ENCODE measurements at regions not wholly inside any gene's neighbourhood (a gene's known extent, or its start where the extent isn't known, plus 50 kb on each side); places are given as distances from the start of the nearest gene placed in this dataset.

- peak; percentile 96 for ATAC-seq
- no peak for DNase-seq (ENCODE audit: low spot score)
Measured at GRCh38 chr4:81688085-81688484, 216.4 kb upstream of the RASGEF1B start.

- no peak for DNase-seq (ENCODE audit: low spot score)
- ATAC-seq = peak; percentile 73
Measured at GRCh38 chr4:81687471-81687870, 215.8 kb upstream of the RASGEF1B start.

DNA sequence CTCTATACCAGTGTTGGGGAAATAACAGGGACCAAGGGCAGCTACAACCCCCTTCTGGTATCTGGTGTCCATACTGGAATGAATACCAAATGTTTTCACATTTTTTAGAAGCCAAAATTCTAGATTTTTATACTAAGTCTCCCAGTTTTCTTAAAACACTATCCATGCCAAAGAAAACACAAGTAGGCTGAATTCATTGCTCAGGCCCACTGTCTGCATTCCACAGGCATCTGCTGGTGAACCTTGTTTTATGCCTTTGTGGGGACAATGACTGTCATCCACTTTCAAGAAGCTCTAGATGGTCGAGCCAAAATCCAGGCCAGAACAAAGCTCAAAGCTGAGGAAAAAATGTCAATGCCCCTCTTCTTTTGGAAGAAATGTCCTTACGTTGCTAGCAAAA is 213.4 kb upstream of the RASGEF1B start:
- no peak for ATAC-seq

GRCh38 chr4:81684352-81684751 is 212.6 kb upstream of the RASGEF1B start:
- ATAC-seq (peak; percentile 63), DNase-seq (ENCODE audit: low spot score) (peak; percentile 62)

More for the DNA sequence above, 213.4 kb upstream of the RASGEF1B start:
- DNase-seq (ENCODE audit: low spot score) = no peak

- ATAC-seq = no peak
- no peak for DNase-seq (ENCODE audit: low spot score)
Measured at GRCh38 chr4:81682492-81682891, 210.8 kb upstream of the RASGEF1B start.

DNA sequence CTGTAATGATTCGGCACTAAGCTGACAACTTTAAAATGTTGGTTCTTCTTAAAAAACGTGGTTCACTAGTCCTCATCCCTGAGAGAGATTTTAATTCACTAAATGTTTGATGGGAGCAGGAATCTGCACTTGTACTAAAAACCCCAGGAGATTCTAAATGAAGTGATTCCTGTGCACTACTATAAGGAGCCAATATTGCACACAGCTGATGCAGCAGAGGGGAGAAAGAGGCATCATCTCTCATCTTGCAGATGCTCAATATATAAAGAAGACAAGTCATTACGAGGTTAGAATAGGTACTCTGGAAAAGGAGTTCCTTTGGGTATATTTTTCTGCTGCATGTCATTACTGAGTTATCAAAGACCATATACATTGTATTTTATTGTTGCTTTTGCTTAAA is 207.6 kb upstream of the RASGEF1B start:
- ATAC-seq (no peak), DNase-seq (ENCODE audit: low spot score) (no peak)

DNA sequence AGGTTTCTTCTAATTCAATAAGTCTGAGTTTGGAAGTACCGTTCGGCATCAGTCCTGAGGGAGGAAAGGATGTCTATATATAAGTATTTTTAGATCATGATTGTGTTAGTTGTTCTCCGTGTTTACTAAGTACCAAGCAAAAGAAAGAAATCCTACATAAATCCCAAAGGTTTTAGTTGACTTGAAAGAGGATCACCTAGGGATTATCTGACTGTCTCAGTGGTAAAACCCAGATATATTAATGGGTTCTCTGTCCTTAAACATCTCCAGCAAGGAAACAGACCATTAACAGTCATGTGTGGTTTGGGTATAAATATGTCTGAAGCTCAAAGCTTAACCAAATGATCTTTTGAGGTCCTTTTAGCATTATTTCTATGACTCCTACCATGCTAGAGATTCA is 207.1 kb upstream of the RASGEF1B start:
- DNase-seq (ENCODE audit: low spot score) (no peak), ATAC-seq (no peak)

DNA sequence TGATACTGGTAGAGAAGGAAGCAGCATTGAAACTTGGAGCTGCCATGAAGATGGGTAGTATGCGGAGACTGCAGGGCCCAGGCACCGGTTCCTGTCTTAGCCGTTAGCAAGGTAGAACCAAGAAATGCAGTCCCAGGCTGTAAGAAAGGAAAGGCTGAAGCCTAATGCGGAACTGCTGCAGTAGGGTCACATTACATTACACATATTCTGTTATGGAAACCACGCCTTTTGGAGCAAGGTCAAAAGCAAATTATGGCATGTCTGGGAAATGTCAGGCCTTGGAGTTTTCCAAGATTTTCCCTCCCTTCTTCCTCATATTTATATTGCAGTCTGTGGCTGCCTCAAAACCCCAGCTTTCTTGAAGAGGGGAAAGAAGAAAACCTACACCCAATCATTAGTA is 204.8 kb upstream of the RASGEF1B start:
- peak; percentile 15 for ATAC-seq
- DNase-seq (ENCODE audit: low spot score) = no peak

- DNase-seq (ENCODE audit: low spot score) = no peak
- peak; percentile 58 for ATAC-seq
Measured at GRCh38 chr4:81675791-81676393, 204.2 kb upstream of the RASGEF1B start.

DNA sequence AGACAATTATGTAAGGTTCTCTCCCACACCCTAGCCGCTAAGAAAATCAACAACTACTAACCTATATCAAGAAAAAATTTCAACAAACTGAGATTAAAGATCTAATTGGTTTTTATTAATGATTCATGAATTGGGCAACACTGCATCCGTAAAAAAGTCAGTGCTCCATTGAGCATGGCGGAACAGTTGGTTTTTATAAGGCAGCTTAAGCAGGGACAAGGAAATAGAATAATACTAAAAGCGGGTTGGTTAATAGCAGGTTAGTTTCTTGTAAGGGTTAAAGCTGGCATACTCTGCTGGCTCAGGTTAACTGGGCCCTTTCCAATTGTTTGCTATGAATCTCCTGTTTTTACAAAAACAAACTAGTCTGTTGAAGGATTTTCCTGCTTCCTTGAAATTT is 202.3 kb upstream of the RASGEF1B start:
- DNase-seq (ENCODE audit: low spot score) (no peak), ATAC-seq (no peak)

DNA sequence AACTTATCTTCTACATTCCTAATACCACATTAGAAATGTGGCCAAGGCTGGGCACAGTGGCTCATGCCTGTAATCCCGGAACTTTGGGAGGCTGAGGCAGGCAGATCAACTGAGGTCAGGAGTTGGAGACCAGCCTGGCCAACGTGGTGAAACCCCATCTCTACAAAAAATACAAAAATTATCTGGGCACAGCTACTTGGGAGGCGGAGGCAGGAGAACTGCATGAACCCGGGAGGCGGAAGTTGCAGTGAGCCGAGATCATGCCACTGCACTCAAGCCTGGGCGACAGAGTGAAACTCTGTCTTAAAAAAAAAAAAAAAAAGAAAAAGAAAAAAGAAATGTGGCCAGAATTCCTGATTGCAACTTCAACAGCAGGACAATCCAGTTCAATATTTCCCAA is 196.6 kb upstream of the RASGEF1B start:
- peak; percentile 48 for DNase-seq (ENCODE audit: low spot score)

DNA sequence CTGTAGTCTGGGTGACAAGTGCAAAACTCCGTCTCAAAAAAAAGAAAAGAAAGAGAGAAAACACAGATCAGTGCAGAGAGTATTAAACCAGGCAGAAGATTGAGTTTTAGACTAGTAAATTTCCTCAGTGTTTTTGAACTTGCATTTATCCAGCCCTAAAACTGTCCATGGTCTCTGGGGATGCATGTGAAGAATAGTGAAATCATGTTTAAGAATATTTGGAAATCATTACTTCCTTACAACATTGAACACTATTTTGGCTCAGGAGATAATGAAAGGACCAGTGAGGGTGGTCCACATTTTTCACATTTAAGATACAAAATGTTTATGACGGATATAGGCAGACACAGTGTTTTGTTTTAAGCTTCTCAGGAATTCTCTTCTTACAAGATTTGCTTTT is 195.8 kb upstream of the RASGEF1B start:
- DNase-seq (ENCODE audit: low spot score) = no peak
- ATAC-seq = no peak

More for the DNA sequence above, 196.6 kb upstream of the RASGEF1B start:
- ATAC-seq = peak; percentile 50

DNA sequence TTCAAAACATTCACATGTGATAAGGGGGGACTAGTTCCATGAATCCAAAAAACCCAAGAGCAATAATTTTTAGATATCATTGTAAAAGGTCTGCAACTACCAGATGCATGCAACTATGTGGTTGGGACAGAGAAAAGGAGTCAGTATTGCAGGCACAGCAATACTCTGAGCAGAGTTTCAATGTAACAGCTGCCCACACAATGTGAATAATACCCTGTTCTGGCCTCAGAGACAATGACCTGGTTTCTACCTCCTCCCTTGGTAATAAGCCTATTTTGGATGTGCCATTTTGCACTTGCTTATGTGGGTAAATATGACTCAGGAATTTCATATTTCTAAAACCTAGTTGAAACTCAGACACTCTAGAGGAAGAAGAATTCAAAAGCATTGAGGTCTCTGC is 194.8 kb upstream of the RASGEF1B start:
- no peak for DNase-seq (ENCODE audit: low spot score)
- peak; percentile 37 for ATAC-seq

GRCh38 chr4:81665649-81666048 is 193.9 kb upstream of the RASGEF1B start:
- no peak for DNase-seq (ENCODE audit: low spot score)
- no peak for ATAC-seq

DNA sequence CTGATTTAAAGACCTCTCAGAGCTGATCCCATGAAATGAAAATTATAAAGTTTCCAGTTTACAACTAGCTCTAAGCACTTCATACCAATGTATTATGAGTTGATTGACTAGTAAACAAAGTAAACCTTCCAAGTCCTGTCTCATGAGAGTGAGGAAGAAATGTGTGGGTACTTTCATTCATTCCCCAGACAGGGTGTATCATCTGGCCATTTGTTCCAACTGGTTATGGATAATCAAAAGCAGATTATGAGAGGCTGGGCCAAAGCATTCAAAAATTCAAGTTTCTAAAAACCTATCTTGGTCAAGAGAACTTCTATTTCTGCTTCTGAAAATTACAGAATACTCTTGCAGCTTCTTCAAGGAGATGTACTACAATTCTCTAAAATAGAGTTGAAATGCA is 193.3 kb upstream of the RASGEF1B start:
- ATAC-seq (no peak), DNase-seq (ENCODE audit: low spot score) (no peak)

DNA sequence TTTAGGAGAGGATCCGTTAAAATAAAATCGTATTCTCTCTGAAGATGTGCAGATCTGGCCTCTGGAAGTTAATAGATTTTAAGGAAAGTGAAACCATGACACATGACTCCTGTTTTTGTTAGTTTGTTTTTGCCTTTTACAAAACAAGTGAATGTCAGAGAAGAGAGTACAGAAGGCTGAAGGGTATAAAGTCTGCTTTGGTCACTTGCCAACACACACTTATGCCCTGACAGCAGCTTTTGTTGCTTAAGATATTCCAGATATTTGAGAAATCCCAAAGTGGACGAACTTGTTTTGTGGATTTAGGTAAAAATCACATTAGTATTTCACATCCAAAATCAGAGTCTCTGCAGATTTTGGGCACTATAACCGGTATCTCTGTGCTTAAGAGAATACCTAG is 192.4 kb upstream of the RASGEF1B start:
- DNase-seq (ENCODE audit: low spot score) (no peak), ATAC-seq (peak; percentile 67)

GRCh38 chr4:81663368-81663767 is 191.7 kb upstream of the RASGEF1B start:
- peak; percentile 57 for DNase-seq (ENCODE audit: low spot score)
- peak; percentile 54 for ATAC-seq

- DNase-seq (ENCODE audit: low spot score) = no peak
- no peak for ATAC-seq
Measured at GRCh38 chr4:81659051-81659450, 187.3 kb upstream of the RASGEF1B start.

DNA sequence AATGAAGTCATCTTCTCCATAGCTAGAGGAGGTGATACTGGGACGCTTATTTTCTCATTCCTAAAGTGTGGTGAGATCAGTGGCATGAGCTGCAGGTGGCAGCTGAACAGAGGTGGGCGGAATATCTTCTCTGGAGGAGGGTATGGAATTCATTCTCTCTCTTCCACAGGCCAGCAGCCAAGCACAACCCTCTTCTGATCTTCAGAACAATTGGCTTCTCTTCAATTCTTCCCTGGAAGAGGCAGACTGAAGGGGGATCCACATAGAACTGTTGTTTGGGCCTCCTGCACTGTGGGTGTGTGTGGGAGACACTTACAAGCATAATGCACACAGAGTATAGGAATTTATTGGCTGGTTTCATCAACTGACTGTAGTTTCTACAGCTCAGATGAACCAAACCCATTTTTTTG is 180.4 kb upstream of the RASGEF1B start:
- no peak for DNase-seq (ENCODE audit: low spot score)
- ATAC-seq = peak; percentile 29

DNA sequence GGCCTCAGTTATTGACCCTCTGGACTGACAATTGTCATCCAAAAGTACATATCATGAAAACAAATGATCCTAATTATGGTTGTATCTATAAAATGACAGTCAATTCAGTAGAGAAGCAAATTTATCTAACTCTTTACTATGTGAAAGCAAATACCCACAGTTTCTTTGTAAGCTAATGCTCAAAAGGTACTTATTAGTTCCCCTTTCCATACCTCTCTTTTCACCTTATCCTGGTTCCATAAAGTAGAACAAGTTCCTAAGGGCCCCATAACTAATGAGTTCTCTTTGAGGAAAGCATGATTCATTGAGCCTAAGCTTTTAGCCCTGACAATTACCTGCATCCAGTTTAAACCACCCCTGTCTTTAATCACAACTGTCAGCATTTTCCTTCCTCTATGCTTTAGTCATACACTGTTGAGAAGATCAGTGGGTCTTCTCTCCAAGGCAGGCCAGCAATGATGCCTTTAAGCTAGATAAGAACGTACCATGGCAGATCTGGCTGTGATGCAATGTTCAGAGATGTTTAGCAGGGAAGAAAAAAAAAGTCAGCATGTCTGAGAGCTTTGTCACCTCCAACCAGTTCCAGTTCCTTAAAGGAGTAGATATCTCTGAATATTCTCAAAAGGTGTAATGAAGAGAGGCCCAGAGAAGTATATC is 179.7 kb upstream of the RASGEF1B start:
- DNase-seq (ENCODE audit: low spot score) = no peak
- ATAC-seq = peak; percentile 4

- DNase-seq (ENCODE audit: low spot score) (peak; percentile 81), ATAC-seq (peak; percentile 94)
Measured at GRCh38 chr4:81650606-81651242, 179.0 kb upstream of the RASGEF1B start.

DNA sequence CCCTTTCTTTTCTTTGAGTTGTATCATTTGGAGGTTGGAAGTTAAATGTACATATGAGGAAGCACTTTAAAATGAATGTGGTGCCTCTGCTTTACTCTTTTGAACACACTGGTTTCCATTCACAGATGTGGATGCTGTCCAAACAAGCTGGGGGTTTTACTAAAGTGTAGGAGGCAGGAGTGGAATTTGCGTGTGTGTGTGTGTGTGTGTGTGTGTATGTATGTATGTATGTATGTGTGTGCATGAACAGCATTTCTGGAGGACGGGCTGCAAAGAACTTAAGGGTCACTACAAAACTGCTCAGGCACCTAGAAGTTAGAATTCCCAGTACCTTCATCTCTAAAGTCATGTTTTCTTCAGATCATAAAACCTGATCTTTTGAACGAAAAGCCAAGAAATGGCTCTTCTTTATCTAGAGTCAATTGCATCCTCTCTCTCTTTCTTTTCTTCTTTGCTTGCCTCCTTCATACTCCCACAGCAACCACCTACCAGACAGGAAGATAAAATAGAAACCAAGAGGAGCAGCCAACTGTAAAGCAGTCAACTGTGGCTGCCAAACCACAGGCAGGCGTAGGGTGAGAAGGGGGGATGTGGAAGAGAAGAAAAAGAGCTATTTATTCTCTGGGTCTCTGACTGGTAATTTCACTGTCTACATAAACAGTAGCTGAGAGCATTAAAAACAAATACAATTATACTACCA is 177.0 kb upstream of the RASGEF1B start:
- ATAC-seq = no peak
- DNase-seq (ENCODE audit: low spot score) = no peak

Data from left lobe of liver (tissue), 2 donors.